ENCODE measurements at regions not wholly inside any gene's neighbourhood (a gene's known extent, or its start where the extent isn't known, plus 50 kb on each side); places are given as distances from the start of the nearest gene placed in this dataset.
"Not testable (repeated sequence)": the region's sequence is repeated elsewhere in the genome, so short reads cannot be mapped to it uniquely, and the experiment has no call there.

GRCh38 chr12:9415898-9416297 is 191.8 kb downstream of the KLRB1 start:
- H2BK12ac ChIP-seq (ENCODE audit: low read depth, low read length); H3K79me2 ChIP-seq (ENCODE audit: control insufficient read depth in 1 of 2, insufficient read depth in 2 of 2, low read length in 2 of 2); H2AFZ ChIP-seq (ENCODE audit: low read length); H4K5ac ChIP-seq (ENCODE audit: insufficient read length, low read depth, low read length); H3K9ac ChIP-seq (replicated peaks in 1 of 4; ENCODE audit: extremely low read depth in 1 of 4, low read depth in 3 of 4, low read length in 3 of 4); H2BK120ac ChIP-seq (replicated peaks; ENCODE audit: low read depth, low read length); H3K4me1 ChIP-seq (replicated peaks in 1 of 4; ENCODE audit: control insufficient read depth in 3 of 4, insufficient read depth in 4 of 4, low read length in 3 of 4); H3K27me3 ChIP-seq (replicated peaks in 1 of 4; ENCODE audit: control insufficient read depth in 3 of 4, extremely low read depth in 1 of 4, insufficient read depth in 3 of 4, low read length in 3 of 4); H3K36me3 ChIP-seq (ENCODE audit: control insufficient read depth in 2 of 4, insufficient read depth in 4 of 4, low read length in 3 of 4); H3K27ac ChIP-seq (ENCODE audit: low read depth, low read length); H3K9me3 ChIP-seq (ENCODE audit: insufficient read depth in 2 of 2, low read depth in 1 of 2, low read length in 1 of 2); CTCF ChIA-PET (ENCODE audit: partially characterized antibody); POLR2A ChIA-PET (ENCODE audit: partially characterized antibody); H3K79me1 ChIP-seq (ENCODE audit: low read depth, low read length); H2BK5ac ChIP-seq (ENCODE audit: low read depth, low read length); FAIRE-seq; H4K20me1 ChIP-seq (replicated peaks in 1 of 2; ENCODE audit: control insufficient read depth in 1 of 2, insufficient read depth in 2 of 2, low read length in 2 of 2); H3K4me3 ChIP-seq (ENCODE audit: extremely low read depth in 1 of 4, insufficient read depth in 2 of 4, low read depth in 3 of 4, low read length in 4 of 4); H2BK15ac ChIP-seq (ENCODE audit: low read length); DNase-seq (ENCODE audit: low read depth in 1 of 2, low spot score in 2 of 2); H2BK20ac ChIP-seq (ENCODE audit: low read length); H3K23me2 ChIP-seq (ENCODE audit: low read depth, low read length); H3K56ac ChIP-seq (replicated peaks; ENCODE audit: insufficient read length, low read depth, low read length); H2AK5ac ChIP-seq (ENCODE audit: low read depth, low read length); H4K8ac ChIP-seq (ENCODE audit: extremely low read depth, insufficient read depth, low read length); H3K23ac ChIP-seq (ENCODE audit: insufficient read length); H4K91ac ChIP-seq (replicated peaks; ENCODE audit: insufficient read length, low read length); H3K14ac ChIP-seq (ENCODE audit: insufficient read length); H3K18ac ChIP-seq (ENCODE audit: extremely low read depth, low read length); H3K4me2 ChIP-seq (ENCODE audit: insufficient read depth in 1 of 2, low read depth in 2 of 2, low read length in 2 of 2); H3K4ac ChIP-seq (replicated peaks; ENCODE audit: insufficient read length, low read depth, low read length): not testable (repeated sequence)
- WGBS, 2 experiments (ENCODE audit: extremely low coverage in 1 of 2, insufficient coverage in 1 of 2, insufficient read length in 1 of 2, insufficient replicate concordance in 2 of 2, low coverage in 1 of 2, low lambda C conversion rate in 2 of 2, missing lambda C conversion rate in 1 of 2), result 100% methylated on average over 2 of the region's 3 CpGs; no CpG with 5 or more reads in 1 of the 2 experiments

- H3K4me3 ChIP-seq (ENCODE audit: extremely low read depth in 1 of 4, insufficient read depth in 2 of 4, low read depth in 3 of 4, low read length in 4 of 4); H4K20me1 ChIP-seq (replicated peaks in 1 of 2; ENCODE audit: control insufficient read depth in 1 of 2, insufficient read depth in 2 of 2, low read length in 2 of 2); H3K36me3 ChIP-seq (ENCODE audit: control insufficient read depth in 2 of 4, insufficient read depth in 4 of 4, low read length in 3 of 4); FAIRE-seq; H2BK15ac ChIP-seq (ENCODE audit: low read length); H4K91ac ChIP-seq (replicated peaks; ENCODE audit: insufficient read length, low read length); H2AFZ ChIP-seq (ENCODE audit: low read length); H2BK5ac ChIP-seq (ENCODE audit: low read depth, low read length); H2AK5ac ChIP-seq (ENCODE audit: low read depth, low read length); H3K79me1 ChIP-seq (ENCODE audit: low read depth, low read length); H3K56ac ChIP-seq (replicated peaks; ENCODE audit: insufficient read length, low read depth, low read length); H3K4me2 ChIP-seq (ENCODE audit: insufficient read depth in 1 of 2, low read depth in 2 of 2, low read length in 2 of 2); H2BK12ac ChIP-seq (ENCODE audit: low read depth, low read length); H3K4me1 ChIP-seq (replicated peaks in 1 of 4; ENCODE audit: control insufficient read depth in 3 of 4, insufficient read depth in 4 of 4, low read length in 3 of 4); H3K9me3 ChIP-seq (ENCODE audit: insufficient read depth in 2 of 2, low read depth in 1 of 2, low read length in 1 of 2); H2BK120ac ChIP-seq (replicated peaks; ENCODE audit: low read depth, low read length); H3K14ac ChIP-seq (ENCODE audit: insufficient read length); H3K23me2 ChIP-seq (ENCODE audit: low read depth, low read length); DNase-seq (ENCODE audit: low read depth in 1 of 2, low spot score in 2 of 2); H3K23ac ChIP-seq (ENCODE audit: insufficient read length); H3K18ac ChIP-seq (ENCODE audit: extremely low read depth, low read length); H3K9ac ChIP-seq (replicated peaks in 1 of 4; ENCODE audit: extremely low read depth in 1 of 4, low read depth in 3 of 4, low read length in 3 of 4); H3K4ac ChIP-seq (replicated peaks; ENCODE audit: insufficient read length, low read depth, low read length); H3K27ac ChIP-seq (ENCODE audit: low read depth, low read length); H3K27me3 ChIP-seq (replicated peaks in 1 of 4; ENCODE audit: control insufficient read depth in 3 of 4, extremely low read depth in 1 of 4, insufficient read depth in 3 of 4, low read length in 3 of 4); H4K8ac ChIP-seq (ENCODE audit: extremely low read depth, insufficient read depth, low read length); H4K5ac ChIP-seq (ENCODE audit: insufficient read length, low read depth, low read length); H2BK20ac ChIP-seq (ENCODE audit: low read length); POLR2A ChIA-PET (ENCODE audit: partially characterized antibody); H3K79me2 ChIP-seq (ENCODE audit: control insufficient read depth in 1 of 2, insufficient read depth in 2 of 2, low read length in 2 of 2): not testable (repeated sequence)
- CTCF ChIA-PET (ENCODE audit: partially characterized antibody), result interaction anchor here (0.5 to 1.1 kb wide), 2 partner anchors 37 to 181 kb away, joined by 4 to 7 read pairs; no protein-coding TSS in a partner anchor
- WGBS, 2 experiments (ENCODE audit: extremely low coverage in 1 of 2, insufficient coverage in 1 of 2, insufficient read length in 1 of 2, insufficient replicate concordance in 2 of 2, low coverage in 1 of 2, low lambda C conversion rate in 2 of 2, missing lambda C conversion rate in 1 of 2), result 95% methylated on average over 7 of the region's 7 CpGs; no CpG with 5 or more reads in 1 of the 2 experiments
Observed at GRCh38 chr12:9413862-9414261, 193.9 kb downstream of the KLRB1 start.
